HepG2 (cell line): ENCODE measurements at regions not wholly inside any gene's neighbourhood (a gene's known extent, or its start where the extent isn't known, plus 50 kb on each side); places are given as distances from the start of the nearest gene placed in this dataset.

Experiments used
- CREB1 ChIP-seq, 2 experiments: fragments of 450-650 bp in 1 of 2; IDR thresholded peaks; 2 replicates each; pipeline ENCODE4 v1.6.1; 2016 to 2017; ENCODE audit warnings: control low read depth in 1 of 2, mild to moderate bottlenecking in 1 of 2, missing compliant biosample characterization in 1 of 2, missing genetic modification characterization in 1 of 2
- EZH2 ChIP-seq: conservative IDR thresholded peaks from 2 replicates; pipeline ENCODE4 v1.6.1; 2012; ENCODE audit warnings: mild to moderate bottlenecking, low read depth, low read length, moderate library complexity
- RAD21 ChIP-seq: fragments of 450-650 bp; formaldehyde crosslinking; IDR thresholded peaks from 2 replicates; pipeline ENCODE4 v1.5.0; 2020; ENCODE audit warnings: mild to moderate bottlenecking
- SCMH1 ChIP-seq: sonication (generic); formaldehyde crosslinking; IDR thresholded peaks from 2 replicates; pipeline ENCODE4 v1.9.0; 2021; ENCODE audit warnings: missing genetic modification reagents, mild to moderate bottlenecking, borderline replicate concordance
- U2AF2 ChIP-seq: fragments of 200-400 bp; formaldehyde crosslinking; IDR thresholded peaks from 2 replicates; pipeline ENCODE4 v1.6.1; 2017; ENCODE audit warnings: low read depth, mild to moderate bottlenecking, low read length
- ZFP37 ChIP-seq: sonication (generic); formaldehyde crosslinking; IDR thresholded peaks from 2 replicates; pipeline ENCODE4 v1.4.0; 2020; ENCODE audit warnings: missing genetic modification reagents, borderline replicate concordance
- ZNF121 ChIP-seq: sonication (generic); formaldehyde crosslinking; IDR thresholded peaks from 2 replicates; pipeline ENCODE4 v1.5.0; 2020; ENCODE audit warnings: mild to moderate bottlenecking, missing genetic modification reagents
- ZNF138 ChIP-seq: sonication (generic); formaldehyde crosslinking; IDR thresholded peaks from 2 replicates; pipeline ENCODE4 v1.5.0; 2020; ENCODE audit warnings: mild to moderate bottlenecking, low read depth, missing genetic modification reagents
- TF ChIP-seq, protein P1 (sequence below): sonication (generic); formaldehyde crosslinking; IDR thresholded peaks from 2 replicates; pipeline ENCODE4 v1.5.0; 2020; ENCODE audit warnings: mild to moderate bottlenecking, missing genetic modification reagents, moderate library complexity
- TF ChIP-seq, protein P2 (sequence below): sonication (generic); formaldehyde crosslinking; IDR thresholded peaks from 2 replicates; pipeline ENCODE4 v1.9.0; 2022; ENCODE audit warnings: missing genetic modification reagents, mild to moderate bottlenecking, borderline replicate concordance
- TF ChIP-seq, protein P3 (sequence below): sonication (generic); formaldehyde crosslinking; IDR thresholded peaks from 2 replicates; pipeline ENCODE4 v1.8.0; 2022; ENCODE audit warnings: mild to moderate bottlenecking, missing genetic modification reagents, borderline replicate concordance
- TF ChIP-seq, protein P4 (sequence below), 2 experiments: IDR thresholded peaks; 2 replicates each; pipeline ENCODE4 v1.6.1; 2011 to 2012; ENCODE audit warnings: low read length in 2 of 2, borderline replicate concordance in 1 of 2, low read depth in 1 of 2, mild to moderate bottlenecking in 1 of 2, moderate library complexity in 1 of 2
- TF ChIP-seq, protein P5 (sequence below): sonication (generic); formaldehyde crosslinking; IDR thresholded peaks from 2 replicates; pipeline ENCODE4 v1.4.0; 2020; ENCODE audit warnings: missing genetic modification reagents

DNA sequence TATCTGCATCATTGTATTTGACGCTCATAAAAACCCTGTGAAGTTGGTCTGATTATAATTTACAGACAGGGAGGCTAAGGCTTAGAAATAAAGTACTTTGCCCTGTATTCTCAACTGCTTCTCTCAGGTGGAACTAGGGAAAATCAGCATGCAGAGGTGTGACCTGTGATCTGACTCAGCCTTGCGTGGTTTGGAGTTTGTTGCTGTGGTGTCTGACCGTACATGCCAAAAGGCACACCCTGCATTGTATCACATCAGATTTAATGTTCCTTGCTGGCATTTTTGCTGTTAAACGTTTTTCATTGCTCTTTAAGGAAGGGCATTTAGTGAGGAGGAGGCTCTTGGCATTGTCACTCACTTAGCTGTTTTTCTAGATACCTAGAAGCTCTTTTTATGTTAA lies 58.8 kb upstream of the C1QTNF9B start:
- TF ChIP-seq ZNF121: no peak
- TF ChIP-seq, protein P1, sequence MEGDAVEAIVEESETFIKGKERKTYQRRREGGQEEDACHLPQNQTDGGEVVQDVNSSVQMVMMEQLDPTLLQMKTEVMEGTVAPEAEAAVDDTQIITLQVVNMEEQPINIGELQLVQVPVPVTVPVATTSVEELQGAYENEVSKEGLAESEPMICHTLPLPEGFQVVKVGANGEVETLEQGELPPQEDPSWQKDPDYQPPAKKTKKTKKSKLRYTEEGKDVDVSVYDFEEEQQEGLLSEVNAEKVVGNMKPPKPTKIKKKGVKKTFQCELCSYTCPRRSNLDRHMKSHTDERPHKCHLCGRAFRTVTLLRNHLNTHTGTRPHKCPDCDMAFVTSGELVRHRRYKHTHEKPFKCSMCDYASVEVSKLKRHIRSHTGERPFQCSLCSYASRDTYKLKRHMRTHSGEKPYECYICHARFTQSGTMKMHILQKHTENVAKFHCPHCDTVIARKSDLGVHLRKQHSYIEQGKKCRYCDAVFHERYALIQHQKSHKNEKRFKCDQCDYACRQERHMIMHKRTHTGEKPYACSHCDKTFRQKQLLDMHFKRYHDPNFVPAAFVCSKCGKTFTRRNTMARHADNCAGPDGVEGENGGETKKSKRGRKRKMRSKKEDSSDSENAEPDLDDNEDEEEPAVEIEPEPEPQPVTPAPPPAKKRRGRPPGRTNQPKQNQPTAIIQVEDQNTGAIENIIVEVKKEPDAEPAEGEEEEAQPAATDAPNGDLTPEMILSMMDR: no peak
- TF ChIP-seq, protein P2, sequence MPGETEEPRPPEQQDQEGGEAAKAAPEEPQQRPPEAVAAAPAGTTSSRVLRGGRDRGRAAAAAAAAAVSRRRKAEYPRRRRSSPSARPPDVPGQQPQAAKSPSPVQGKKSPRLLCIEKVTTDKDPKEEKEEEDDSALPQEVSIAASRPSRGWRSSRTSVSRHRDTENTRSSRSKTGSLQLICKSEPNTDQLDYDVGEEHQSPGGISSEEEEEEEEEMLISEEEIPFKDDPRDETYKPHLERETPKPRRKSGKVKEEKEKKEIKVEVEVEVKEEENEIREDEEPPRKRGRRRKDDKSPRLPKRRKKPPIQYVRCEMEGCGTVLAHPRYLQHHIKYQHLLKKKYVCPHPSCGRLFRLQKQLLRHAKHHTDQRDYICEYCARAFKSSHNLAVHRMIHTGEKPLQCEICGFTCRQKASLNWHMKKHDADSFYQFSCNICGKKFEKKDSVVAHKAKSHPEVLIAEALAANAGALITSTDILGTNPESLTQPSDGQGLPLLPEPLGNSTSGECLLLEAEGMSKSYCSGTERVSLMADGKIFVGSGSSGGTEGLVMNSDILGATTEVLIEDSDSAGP (CRISPR knock-in tag): no peak
- no peak for TF ChIP-seq CREB1 (IDR thresholded peaks at IDR 0.05)
- no peak for TF ChIP-seq CREB1 (CRISPR knock-in tag; IDR thresholded peaks at IDR 0.05)
- no peak for TF ChIP-seq RAD21
- TF ChIP-seq EZH2: no peak
- no peak for TF ChIP-seq ZFP37
- TF ChIP-seq, protein P3, sequence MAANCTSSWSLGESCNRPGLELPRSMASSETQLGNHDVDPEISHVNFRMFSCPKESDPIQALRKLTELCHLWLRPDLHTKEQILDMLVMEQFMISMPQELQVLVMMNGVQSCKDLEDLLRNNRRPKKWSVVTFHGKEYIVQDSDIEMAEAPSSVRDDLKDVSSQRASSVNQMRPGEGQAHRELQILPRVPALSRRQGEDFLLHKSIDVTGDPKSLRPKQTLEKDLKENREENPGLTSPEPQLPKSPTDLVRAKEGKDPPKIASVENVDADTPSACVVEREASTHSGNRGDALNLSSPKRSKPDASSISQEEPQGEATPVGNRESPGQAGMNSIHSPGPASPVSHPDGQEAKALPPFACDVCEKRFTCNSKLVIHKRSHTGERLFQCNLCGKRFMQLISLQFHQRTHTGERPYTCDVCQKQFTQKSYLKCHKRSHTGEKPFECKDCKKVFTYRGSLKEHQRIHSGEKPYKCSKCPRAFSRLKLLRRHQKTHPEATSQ (CRISPR knock-in tag): no peak
- no peak for TF ChIP-seq U2AF2
- TF ChIP-seq, protein P4, sequence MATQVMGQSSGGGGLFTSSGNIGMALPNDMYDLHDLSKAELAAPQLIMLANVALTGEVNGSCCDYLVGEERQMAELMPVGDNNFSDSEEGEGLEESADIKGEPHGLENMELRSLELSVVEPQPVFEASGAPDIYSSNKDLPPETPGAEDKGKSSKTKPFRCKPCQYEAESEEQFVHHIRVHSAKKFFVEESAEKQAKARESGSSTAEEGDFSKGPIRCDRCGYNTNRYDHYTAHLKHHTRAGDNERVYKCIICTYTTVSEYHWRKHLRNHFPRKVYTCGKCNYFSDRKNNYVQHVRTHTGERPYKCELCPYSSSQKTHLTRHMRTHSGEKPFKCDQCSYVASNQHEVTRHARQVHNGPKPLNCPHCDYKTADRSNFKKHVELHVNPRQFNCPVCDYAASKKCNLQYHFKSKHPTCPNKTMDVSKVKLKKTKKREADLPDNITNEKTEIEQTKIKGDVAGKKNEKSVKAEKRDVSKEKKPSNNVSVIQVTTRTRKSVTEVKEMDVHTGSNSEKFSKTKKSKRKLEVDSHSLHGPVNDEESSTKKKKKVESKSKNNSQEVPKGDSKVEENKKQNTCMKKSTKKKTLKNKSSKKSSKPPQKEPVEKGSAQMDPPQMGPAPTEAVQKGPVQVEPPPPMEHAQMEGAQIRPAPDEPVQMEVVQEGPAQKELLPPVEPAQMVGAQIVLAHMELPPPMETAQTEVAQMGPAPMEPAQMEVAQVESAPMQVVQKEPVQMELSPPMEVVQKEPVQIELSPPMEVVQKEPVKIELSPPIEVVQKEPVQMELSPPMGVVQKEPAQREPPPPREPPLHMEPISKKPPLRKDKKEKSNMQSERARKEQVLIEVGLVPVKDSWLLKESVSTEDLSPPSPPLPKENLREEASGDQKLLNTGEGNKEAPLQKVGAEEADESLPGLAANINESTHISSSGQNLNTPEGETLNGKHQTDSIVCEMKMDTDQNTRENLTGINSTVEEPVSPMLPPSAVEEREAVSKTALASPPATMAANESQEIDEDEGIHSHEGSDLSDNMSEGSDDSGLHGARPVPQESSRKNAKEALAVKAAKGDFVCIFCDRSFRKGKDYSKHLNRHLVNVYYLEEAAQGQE (IDR thresholded peaks at IDR 0.05; ENCODE audit: borderline replicate concordance in 1 of 2, low read depth in 1 of 2, low read length in 2 of 2): no peak
- TF ChIP-seq, protein P5, sequence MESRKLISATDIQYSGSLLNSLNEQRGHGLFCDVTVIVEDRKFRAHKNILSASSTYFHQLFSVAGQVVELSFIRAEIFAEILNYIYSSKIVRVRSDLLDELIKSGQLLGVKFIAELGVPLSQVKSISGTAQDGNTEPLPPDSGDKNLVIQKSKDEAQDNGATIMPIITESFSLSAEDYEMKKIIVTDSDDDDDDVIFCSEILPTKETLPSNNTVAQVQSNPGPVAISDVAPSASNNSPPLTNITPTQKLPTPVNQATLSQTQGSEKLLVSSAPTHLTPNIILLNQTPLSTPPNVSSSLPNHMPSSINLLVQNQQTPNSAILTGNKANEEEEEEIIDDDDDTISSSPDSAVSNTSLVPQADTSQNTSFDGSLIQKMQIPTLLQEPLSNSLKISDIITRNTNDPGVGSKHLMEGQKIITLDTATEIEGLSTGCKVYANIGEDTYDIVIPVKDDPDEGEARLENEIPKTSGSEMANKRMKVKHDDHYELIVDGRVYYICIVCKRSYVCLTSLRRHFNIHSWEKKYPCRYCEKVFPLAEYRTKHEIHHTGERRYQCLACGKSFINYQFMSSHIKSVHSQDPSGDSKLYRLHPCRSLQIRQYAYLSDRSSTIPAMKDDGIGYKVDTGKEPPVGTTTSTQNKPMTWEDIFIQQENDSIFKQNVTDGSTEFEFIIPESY: no peak
- no peak for TF ChIP-seq ZNF138 (CRISPR knock-in tag)
- no peak for TF ChIP-seq SCMH1 (CRISPR knock-in tag)
